ENCODE measurements at regions not wholly inside any gene's neighbourhood (a gene's known extent, or its start where the extent isn't known, plus 50 kb on each side); places are given as distances from the start of the nearest gene placed in this dataset.
"Not testable (repeated sequence)": the region's sequence is repeated elsewhere in the genome, so short reads cannot be mapped to it uniquely, and the experiment has no call there.

GRCh38 chr16:60274431-60275019, 1540.4 kb upstream of the GOT2 start:
- DNase-seq (ENCODE audit: low spot score), result no peak

- no peak for DNase-seq (ENCODE audit: low spot score)
These were observed 1537.7 kb upstream of the GOT2 start for GRCh38 chr16:60271781-60272180.

GRCh38 chr16:60271025-60271771, 1537.1 kb upstream of the GOT2 start:
- no peak for DNase-seq (ENCODE audit: low spot score)

- DNase-seq (ENCODE audit: low spot score), result no peak
These were observed 1527.3 kb upstream of the GOT2 start for GRCh38 chr16:60261425-60261824.

GRCh38 chr16:60259956-60260355, 1525.8 kb upstream of the GOT2 start:
- DNase-seq (ENCODE audit: low spot score), result no peak

GRCh38 chr16:60246086-60246485, 1512.0 kb upstream of the GOT2 start:
- DNase-seq (ENCODE audit: low spot score), result no peak

- no peak for DNase-seq (ENCODE audit: low spot score)
These were observed 1507.6 kb upstream of the GOT2 start for GRCh38 chr16:60241671-60242070.

- no peak for DNase-seq (ENCODE audit: low spot score)
These were observed 1496.5 kb upstream of the GOT2 start for GRCh38 chr16:60230666-60231065.

- DNase-seq (ENCODE audit: low spot score), result no peak
These were observed 1491.4 kb upstream of the GOT2 start for GRCh38 chr16:60225541-60225940.

- DNase-seq (ENCODE audit: low spot score), result no peak
These were observed 1483.7 kb upstream of the GOT2 start for GRCh38 chr16:60217787-60218186.

GRCh38 chr16:60214311-60214710, 1480.2 kb upstream of the GOT2 start:
- DNase-seq (ENCODE audit: low spot score), result no peak

- DNase-seq (ENCODE audit: low spot score), result no peak
These were observed 1472.4 kb upstream of the GOT2 start for GRCh38 chr16:60206516-60206915.

GRCh38 chr16:60204181-60204580, 1470.1 kb upstream of the GOT2 start:
- DNase-seq (ENCODE audit: low spot score), result no peak

GRCh38 chr16:60203525-60204124, 1469.5 kb upstream of the GOT2 start:
- no peak for DNase-seq (ENCODE audit: low spot score)

- not testable (repeated sequence) for DNase-seq (ENCODE audit: low spot score)
These were observed 1466.6 kb upstream of the GOT2 start for GRCh38 chr16:60200729-60201128.

- no peak for DNase-seq (ENCODE audit: low spot score)
These were observed 1466.0 kb upstream of the GOT2 start for GRCh38 chr16:60200161-60200560.

GRCh38 chr16:60199150-60199549, 1465.0 kb upstream of the GOT2 start:
- no peak for DNase-seq (ENCODE audit: low spot score)

- no peak for DNase-seq (ENCODE audit: low spot score)
These were observed 1447.4 kb upstream of the GOT2 start for GRCh38 chr16:60181536-60181935.

- DNase-seq (ENCODE audit: low spot score), result no peak
These were observed 1446.5 kb upstream of the GOT2 start for GRCh38 chr16:60180609-60181008.

GRCh38 chr16:60170196-60170595, 1436.1 kb upstream of the GOT2 start:
- DNase-seq (ENCODE audit: low spot score), result no peak

GRCh38 chr16:60166111-60166510, 1432.0 kb upstream of the GOT2 start:
- no peak for DNase-seq (ENCODE audit: low spot score)

GRCh38 chr16:60151987-60152386, 1417.9 kb upstream of the GOT2 start:
- no peak for DNase-seq (ENCODE audit: low spot score)

- DNase-seq (ENCODE audit: low spot score), result no peak
These were observed 1416.8 kb upstream of the GOT2 start for GRCh38 chr16:60150907-60151306.
